ENCODE measurements at regions not wholly inside any gene's neighbourhood (a gene's known extent, or its start where the extent isn't known, plus 50 kb on each side); places are given as distances from the start of the nearest gene placed in this dataset.
"Not testable (repeated sequence)": the region's sequence is repeated elsewhere in the genome, so short reads cannot be mapped to it uniquely, and the experiment has no call there.

- H3K27me3 ChIP-seq; intact Hi-C loops (cut with DNase I); H3K4me3 ChIP-seq; H3K9me3 ChIP-seq; ATAC-seq; H3K4me1 ChIP-seq; H3K36me3 ChIP-seq; H3K27ac ChIP-seq: not testable (repeated sequence)
- DNase-seq: peak in 1 of 2 donors; percentile 2
- WGBS, 2 donors: 65 to 70% methylated on average over 20 to 35 of the region's 54 CpGs
Measured at GRCh38 chr16:33516686-33517085, 57.3 kb downstream of the TP53TG3F start.
